ENCODE measurements at regions not wholly inside any gene's neighbourhood (a gene's known extent, or its start where the extent isn't known, plus 50 kb on each side); places are given as distances from the start of the nearest gene placed in this dataset.
"Not testable (repeated sequence)": the region's sequence is repeated elsewhere in the genome, so short reads cannot be mapped to it uniquely, and the experiment has no call there.

DNA sequence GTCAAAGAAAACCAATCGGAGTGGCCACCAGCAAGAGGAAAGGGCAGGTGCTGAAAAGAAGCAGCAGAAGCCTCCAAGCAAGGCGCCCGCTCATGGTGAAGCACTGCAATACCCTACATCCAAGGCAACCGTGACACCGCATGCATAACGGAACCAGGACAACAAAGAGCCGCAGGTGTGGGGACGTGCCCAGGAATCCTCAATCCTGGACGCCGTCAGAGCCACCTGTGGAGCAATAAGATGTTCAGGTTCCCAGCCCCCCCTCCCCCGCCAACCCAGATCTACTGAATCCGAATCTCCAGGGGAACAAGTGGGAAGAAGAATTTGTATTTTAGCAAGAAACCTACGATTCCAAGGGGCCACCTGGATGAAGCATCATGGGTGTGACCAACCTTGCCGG, 70.8 kb downstream of the SHANK2 start:
- DNase-seq, result no peak

DNA sequence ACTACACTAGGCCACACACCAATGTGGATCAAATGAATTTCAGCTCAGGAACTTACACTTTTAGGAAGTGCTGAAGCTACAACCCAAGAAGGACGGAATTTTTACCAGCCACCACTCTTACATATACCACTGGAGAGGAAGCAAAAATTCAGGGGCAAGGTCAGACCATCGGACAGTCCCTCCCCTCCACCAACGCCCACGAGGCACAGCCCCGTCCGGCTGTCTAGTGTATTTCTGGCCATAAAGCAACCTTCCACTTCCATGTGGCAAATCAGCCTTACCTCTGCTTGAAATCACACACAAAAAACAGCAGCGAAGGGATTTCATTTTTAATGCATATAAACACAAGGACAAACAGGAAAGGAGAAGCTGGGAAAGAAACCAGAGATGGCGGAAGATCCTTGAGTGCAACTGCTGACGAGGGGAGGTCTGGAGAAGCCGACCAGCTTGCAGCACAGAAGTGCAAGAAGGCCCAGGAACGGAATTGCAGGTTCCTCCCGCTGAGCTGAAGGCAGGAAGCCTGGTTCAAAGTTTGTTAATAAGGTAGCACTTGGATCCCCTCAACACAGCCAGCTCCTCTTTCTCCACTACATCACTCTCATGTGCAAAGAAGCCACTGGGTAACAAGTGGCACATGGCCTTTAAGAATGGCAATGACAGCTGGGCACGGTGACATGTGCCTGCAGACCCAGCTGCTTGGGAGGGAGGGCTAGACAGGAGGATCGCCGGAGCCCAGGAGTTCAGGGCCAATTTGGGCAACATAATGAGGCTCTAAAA, 71.5 kb downstream of the SHANK2 start:
- no peak for DNase-seq

DNA sequence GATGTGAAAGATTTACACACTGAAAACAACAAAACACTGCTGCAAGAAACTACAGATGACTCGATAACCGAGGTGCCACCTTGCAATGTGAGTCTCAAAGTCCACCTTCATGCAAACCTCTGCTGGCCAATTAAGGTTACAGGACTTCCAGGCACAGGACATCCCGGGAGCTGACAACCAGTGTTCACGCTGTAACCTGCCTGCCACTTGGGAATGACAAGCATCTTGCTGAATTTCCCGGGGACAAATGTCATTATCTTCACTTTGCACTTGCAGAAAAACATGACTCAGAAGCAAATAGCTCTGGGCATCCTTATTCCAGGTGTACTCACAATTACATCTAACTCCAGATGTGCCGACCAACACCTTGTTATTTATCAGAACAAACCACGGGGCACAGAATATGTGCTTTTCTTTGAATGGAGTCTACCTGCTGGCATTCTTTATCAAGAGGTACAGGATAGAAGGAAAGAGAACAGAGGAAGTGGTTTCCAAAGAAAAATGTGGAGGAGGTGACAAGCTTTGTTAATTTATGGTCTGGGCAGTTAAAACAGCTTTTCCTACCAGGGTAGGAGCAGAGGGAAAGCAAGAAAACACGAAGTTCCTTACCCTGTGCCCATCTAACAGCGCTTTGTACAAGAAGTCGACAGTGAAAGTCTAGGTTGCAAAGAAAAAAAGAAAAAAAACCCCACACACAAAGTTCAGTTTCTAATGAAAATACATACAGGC, 72.3 kb downstream of the SHANK2 start:
- no peak for DNase-seq

DNA sequence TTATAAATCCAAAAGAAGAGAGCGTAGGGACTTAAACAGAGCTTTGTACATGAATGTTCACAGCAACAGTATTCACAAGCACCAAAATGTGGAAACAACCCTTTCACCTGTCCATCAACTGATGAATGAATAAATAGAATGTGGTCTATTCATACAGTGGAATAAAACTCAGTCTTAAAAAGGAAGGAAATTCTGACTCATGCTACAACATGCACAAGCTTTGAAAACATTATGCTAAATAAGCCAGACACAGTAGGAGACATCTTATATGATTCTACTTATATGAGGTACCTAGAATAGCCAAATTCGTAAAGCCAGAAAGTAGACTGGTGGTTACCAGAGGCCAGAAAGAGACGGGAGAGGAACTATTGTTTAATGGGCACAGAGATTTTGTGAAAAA, 74.3 kb downstream of the SHANK2 start:
- no peak for DNase-seq

DNA sequence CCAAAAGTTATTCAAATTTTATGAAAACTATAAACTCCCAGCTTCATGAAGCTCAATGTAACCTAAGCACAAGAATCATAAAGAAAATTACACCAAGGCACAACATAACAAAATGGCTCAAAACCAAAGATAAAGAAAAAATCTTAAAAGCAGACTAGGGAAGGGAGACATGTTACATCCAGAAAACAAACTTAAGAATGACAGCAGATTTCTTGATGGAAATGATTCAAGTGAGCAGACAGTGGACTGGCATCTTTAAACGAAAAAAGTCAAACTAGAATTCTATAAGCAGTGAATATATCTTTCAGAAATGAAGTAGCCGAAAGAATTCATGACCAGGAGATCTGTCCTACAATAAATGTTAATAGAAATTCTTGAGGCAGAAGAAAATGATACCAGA, 75.6 kb downstream of the SHANK2 start:
- DNase-seq, result no peak

DNA sequence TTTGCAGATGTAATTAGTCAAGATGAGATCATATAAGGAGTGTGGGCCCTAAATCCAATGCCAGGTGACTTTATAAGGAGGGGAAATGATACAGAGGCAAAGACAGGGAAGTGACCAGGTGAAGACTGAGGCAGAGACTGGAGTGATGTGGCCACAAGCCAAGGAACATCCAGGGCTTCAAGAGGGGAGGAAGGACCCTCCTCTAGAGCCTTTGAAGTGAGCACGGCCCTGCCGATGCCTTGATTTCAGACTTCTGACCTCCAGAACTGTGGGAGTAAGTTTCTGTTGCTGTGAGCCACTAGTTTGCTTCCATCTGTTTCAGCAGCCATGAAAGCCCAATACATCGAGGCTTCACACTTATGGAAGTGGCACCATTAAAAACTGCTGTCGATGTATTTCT, 78.7 kb downstream of the SHANK2 start:
- DNase-seq, result no peak

DNA sequence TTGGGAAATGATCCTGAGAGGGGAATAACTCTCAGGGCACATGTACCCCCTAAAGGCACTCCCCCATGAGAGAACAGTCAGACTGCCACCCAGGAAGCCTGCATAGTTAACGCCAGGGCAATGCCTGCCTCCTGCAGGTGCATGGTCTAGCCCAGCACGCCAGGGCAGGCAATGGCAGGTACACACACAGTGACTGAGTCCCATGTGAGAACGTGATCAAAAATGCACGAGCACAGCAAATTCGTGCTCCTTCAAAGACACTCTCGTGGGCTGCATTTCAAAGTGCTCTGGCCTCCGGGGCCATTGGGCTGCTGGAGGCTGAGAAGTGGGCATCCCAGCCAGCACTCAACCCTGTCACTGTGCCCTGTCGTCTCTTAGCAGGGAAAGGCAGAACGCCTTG, 79.7 kb downstream of the SHANK2 start:
- DNase-seq, result no peak

DNA sequence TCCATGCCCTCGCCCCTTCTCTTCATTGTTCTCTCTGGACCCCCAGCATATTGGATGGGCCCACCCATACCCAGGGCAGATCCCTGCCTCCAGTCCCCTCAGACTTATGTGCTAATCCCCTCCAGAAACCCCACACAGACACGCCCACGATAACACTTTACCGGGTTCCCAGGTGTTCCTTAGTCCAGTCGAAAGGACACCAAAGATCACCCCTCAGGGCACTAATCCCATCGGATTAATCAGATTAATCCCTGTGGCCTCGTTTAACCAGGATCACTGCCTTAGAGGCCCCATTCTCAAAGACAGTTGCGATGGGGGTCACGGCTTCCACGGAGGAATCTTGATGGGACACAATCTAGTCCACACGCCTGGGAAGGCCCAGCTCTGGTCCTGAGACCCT, 80.8 kb downstream of the SHANK2 start:
- DNase-seq, result no peak

DNA sequence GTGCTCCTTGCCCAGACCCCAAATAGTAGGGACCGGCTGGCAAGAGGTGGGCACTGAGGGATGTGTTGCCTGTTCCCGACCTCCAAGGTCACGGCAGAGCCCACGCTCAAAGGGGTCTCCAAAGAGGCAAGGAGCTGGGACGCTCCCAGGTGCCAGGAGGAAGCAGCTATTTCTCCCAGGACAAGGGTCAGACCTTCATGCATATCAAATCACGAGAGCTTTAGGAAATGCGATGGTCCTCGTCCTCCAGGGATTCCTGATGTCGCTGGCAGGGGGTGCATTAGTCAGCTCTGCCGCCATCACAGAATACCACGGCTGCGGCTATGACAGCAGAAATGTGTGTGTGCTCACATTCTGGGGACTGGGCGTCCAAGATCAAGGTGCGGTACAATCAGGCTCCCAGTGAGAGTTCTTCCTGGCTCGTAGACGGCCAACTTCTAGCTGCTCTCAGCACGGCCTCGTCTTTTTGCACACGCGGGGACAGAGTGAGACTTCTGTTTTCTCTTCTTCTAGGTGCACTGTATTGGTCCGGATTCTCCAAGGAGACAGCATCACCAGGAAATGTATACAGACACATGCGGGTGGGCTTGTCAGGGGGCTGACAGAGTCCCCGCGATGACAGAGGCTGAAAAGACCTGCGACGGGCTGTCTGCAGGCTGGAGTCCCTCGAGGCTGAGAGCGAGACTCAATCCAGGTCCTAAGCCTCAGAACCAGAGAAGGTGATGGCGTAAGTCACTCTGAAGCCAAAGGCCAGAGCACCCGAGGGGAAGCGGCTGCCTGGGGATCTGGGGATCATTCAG, 81.6 kb downstream of the SHANK2 start:
- DNase-seq, result no peak

DNA sequence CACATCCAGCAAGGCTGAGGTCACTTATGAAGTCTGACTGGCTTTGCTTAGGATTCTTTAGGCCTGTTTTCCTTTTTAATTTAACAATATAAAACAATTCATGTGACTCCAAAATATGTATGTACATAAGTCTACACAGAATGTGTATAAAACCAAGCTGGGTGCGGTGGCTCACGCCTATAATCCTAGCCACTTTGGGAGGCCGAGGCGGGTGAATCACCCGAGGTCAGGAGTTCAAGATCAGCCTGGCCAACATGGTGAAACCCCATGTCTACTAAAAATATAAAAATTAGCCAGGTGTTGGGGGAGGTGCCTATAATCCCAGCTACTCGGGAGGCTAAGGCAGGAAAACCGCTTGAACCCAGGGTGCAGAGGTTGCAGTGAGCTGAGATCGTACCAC, 83.1 kb downstream of the SHANK2 start:
- no peak for DNase-seq

DNA sequence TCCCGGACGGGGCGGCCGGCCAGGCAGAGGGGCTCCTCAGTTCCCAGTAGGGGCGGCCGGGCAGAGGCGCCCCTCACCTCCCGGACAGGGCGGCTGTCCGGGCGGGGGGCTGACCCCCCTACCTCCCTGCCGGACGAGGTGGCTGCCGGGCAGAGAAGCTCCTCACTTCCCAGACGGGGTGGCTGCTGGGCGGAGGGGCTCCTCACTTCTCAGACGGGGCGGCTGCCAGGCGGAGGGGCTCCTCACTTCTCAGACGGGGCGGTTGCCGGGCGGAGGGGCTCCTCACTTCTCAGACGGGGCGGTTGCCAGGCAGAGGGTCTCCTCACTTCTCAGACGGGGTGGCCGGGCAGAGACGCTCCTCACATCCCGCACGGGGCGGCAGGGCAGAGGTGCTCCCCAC, 84.6 kb downstream of the SHANK2 start:
- not testable (repeated sequence) for DNase-seq

DNA sequence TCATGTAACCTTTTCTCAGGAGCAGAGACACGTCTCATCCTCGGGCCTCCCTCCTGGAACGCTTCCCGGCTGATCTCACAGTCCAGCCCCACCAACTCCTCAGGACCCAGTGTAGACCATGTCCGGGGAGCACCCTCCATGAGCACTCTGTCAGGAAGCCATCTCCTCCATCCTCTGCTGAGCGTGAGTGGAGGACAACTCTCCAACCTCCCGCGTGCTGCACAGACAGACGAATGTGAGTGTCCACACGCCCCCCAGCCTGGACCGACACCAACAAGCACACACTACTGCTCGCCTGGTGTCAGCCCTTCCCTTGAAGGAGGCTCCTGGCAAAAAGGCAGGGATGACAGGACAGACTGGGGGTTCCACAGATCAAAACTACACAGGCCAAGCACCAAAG, 86.6 kb downstream of the SHANK2 start:
- DNase-seq, result no peak

DNA sequence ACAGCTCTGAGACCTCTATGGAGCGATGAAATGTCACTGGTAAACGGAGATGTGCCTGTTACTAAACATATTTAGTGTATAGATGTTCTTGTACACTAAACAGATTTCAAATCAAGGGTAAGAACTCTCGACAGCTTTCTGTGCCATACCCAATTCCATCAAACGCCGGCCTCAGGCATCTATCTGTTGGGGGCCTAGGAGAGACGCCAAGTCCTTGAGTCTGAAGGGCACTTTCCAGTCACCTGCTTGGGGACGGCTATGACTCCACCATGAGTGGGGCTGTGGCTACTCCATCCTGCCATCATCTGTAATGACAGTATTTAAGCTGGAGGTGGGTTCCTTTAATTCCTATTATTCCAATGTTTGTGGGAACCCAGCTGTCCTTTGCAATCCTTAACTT, 87.8 kb downstream of the SHANK2 start:
- no peak for DNase-seq

DNA sequence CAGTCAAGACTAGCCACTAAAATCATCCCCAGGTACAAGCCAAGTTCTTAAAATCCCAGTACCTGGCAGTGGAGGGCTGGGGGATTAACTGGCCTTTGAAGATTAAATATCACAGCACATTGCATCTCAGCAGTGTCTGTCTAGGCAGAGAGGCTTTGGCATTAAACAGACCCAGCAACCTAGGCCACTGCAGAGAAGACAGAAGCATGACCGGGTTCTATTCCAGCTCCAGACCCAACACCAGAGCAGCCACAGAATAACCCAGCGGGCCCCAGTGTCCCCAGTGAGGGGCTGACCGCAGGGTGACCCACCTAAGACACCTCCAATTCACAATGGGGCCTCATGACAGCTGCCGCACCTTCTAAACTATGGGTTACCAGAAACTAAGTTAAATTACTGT, 88.2 kb downstream of the SHANK2 start:
- DNase-seq, result no peak

DNA sequence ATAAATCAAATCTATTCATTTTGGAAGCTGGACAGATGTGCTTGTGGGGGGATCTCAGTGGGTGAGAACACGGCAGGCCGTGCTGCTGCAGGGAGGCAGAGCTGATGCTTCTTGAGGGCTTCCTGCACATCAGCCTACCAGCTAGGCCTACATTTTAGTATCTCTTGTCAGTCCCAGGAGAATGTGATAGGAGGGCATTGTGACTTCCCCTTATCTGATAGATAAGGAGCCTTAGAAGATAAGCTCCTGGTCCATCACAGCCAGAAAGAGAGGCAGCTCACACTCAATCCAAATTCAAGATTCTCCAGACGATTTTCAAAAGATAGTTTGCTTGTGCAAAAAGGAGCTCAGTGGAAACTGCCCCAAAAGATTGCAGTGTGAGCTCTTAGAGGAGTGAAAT, 89.0 kb downstream of the SHANK2 start:
- no peak for DNase-seq

DNA sequence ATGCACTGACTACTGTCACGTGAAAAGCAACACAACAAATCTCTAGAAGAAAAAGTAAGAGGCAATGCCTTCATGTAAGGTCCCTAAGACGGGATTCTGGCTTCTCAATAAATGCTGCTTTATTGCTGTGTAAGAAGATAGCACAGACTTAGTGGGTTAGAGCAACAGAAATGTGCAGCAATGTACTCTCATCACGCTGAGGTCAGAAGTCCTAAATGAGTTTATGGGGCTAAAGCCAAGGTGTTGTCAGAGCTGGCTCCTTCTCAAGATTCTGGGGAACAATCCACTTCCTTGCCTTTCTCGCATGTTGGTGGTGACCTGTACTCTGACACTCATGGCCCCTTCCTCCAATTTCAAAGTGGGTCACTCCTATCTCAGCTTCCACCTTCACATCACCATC, 93.4 kb downstream of the SHANK2 start:
- DNase-seq, result no peak

DNA sequence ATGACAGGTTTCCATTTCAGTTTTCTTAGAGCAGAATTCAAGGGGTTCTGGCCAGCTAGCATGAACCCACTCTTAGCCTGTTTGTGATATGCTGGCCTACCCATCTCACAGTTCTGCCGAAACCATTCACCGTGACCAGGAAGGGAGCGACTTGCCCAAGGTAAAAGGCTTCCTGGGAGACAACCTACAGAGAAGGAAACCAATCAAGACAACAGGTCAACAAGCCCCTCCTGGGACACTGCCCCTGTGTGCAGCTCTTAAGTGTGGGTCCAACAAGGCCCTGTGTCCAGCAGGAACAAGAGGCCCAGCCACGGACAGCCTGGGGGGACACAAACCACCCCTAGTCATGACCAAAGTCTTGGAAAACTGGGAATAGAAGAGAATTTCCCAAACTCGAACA, 94.7 kb downstream of the SHANK2 start:
- DNase-seq, result not testable (repeated sequence)

DNA sequence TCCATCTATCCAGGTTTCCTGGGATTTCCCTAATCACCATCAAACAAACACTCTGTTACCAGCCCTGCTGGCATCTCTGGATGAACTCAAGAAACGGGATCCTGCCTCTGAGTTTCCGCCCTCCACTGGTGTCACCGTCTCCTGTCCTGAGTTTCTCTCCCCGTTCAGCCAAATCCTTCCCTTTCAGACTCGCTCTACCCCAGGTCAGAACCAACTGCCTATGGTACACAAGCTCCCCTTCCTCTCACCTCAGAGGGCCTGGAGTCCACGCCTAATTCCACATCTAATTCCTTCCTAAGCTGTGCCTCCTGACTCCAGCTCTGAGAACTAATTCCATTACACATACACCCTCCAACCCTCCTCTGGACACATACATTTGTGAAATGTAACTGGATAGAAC, 96.1 kb downstream of the SHANK2 start:
- DNase-seq, result no peak

DNA sequence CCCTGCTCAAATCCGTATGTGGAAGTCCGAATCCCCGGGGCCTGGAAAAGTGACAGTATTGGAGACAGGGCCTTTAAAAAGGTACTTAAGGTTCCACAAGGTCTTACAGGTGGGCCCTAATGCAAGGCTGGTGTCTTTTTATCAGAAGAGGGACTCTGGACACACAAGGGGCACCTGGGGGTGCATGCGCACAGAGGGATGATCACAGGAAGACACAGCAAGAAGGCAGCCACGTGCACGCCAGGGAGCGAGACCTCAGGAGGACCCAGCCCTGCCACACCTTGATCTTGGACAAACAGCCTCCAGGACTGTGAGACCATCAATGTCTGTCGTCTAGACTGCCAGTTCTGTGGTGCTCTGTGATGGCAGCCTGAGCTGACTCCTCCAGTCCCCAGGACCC, 96.5 kb downstream of the SHANK2 start:
- DNase-seq, result no peak

DNA sequence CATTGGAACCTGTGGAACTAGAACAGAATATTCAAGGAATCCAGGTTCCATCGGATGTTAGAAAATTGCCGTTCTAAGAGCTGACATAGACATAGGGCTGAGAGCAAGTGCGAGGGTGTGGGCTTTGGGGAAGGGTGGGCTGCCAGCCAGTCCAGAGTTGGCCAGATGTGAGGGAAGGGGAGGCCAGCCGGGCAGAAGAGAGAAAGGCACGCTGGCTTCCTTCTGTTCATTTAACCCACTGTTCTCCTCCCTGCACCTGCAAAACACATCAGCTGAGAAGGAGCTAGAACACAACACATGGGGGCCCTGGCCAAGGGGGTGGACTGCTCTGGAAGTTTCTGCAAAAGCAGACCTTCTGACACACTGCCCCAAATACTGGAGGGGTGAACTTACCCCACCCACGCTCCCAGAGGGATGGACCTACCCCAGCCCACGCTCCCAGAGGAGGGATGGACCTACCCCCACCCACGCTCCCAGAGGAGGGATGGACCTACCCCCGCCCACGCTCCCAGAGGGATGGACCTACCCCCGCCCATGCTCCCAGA, 98.0 kb downstream of the SHANK2 start:
- no peak for DNase-seq

DNA sequence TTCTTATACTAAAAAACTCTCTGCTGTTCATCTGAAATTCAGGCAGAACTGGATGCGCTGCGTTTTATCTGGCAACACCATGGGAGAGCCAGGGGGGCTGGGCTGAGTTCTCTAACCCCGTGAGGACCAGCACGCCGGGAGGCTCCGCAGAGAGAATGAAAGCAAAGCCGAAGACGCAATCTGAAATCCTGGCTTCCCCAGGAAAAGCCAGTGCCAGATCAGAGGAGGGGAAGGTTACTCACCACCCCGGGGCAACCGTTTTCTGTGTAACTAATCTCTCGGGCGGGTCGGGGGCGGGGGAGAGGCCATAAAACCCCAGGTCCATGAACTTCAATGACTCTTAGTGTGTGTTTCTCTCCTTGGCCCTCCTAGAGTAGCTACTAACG, 99.4 kb downstream of the SHANK2 start:
- no peak for DNase-seq

DNA sequence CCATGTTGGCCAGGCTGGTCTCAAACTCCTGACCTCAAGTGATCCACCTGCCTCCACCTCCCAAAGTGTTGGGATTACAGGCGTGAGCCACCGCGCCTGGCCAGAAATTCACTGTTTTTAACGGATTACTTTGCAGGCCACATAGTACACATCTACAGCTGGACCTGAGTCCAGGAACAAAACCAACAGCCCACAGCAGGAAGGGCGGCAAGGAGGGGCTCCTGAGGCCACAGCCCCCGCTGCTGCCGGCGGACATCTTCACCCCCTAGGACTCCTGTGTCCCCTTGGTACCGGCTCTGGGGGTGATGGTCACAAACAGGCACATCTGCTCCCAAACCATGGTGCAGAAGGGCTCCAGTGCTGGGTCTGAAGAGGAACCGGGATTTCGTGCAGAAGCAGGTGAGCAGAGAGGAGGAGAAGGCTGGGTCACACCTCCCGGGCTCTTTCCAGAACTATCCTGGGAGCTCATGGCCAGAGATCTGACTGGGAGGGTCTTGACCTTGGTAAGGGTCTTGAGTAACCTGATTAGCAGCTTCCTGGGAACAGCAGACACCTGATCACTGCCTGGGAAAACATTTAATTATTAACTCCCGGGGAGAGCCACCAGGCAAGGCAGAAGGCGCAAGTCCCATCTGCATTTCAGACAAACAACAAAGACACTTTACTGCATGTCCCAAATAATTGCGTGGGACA, 99.9 kb downstream of the SHANK2 start:
- DNase-seq, result not testable (repeated sequence)

DNA sequence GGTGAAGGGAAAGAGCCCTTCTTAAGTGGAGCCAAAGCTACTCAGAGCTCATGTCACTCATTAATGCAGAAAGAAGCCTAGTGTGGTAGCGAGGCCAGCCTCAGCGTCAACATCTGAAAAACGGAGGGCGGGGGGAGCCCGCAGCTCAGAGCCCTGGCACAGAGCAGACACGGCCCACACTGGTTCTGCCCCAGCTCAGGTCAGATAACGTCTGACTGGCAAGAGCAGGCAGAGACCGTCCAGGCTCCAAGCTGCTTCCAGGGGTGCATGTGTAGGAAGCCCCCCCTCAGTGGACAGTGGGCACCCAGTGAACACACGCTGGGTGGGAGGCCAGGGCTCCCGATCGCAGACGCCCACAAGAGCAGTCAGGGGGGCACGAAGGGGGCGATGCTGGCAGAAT, 100.8 kb downstream of the SHANK2 start:
- DNase-seq, result no peak

All from suppressor macrophage (primary cell).